OCI-LY3 (cell line): ENCODE measurements at regions not wholly inside any gene's neighbourhood (a gene's known extent, or its start where the extent isn't known, plus 50 kb on each side); places are given as distances from the start of the nearest gene placed in this dataset.

Source experiments
- H2AFZ ChIP-seq: fragments of 200-600, 300-600 bp; shearing (Covaris generic); 2 replicates; pipeline ENCODE4 v1.6.0; 2014; ENCODE audit warnings: antibody characterized with exemption, low read depth, low read length
- H3K27ac ChIP-seq: fragments of 200-600, 300-600 bp; sonication (generic); 2 replicates; pipeline ENCODE4 v1.5.1; 2014; ENCODE audit warnings: mild to moderate bottlenecking, low read length, moderate library complexity, mixed read lengths
- H3K27me3 ChIP-seq: fragments of 200-600, 300-600 bp; sonication (generic); 2 replicates; pipeline ENCODE4 v1.6.1; 2014; ENCODE audit warnings: low read depth, low read length, mixed read lengths
- H3K36me3 ChIP-seq: fragments of 200-600, 300-600 bp; sonication (generic); replicated peaks from 2 replicates; pipeline ENCODE3; 2014; ENCODE audit warnings: low read depth, low read length, mixed read lengths
- H3K4me1 ChIP-seq: fragments of 300-600, 200-600 bp; sonication (generic); 2 replicates; pipeline ENCODE4 v1.6.1; 2014; ENCODE audit warnings: low read length, mixed read lengths
- H3K4me2 ChIP-seq: fragments of 200-600, 300-600 bp; sonication (generic); 2 replicates; pipeline ENCODE4 v1.6.1; 2014; ENCODE audit warnings: low read length, mixed read lengths
- H3K4me3 ChIP-seq: fragments of 300-600, 200-600 bp; sonication (generic); 2 replicates; pipeline ENCODE4 v1.5.1; 2014; ENCODE audit warnings: antibody characterized with exemption, mild to moderate bottlenecking, low read length, moderate library complexity
- H3K79me2 ChIP-seq: fragments of 300-600, 200-600 bp; shearing (Covaris generic); 2 replicates; pipeline ENCODE4 v1.6.1; 2014; ENCODE audit warnings: mild to moderate bottlenecking, low read length, mixed read lengths
- H3K9ac ChIP-seq: fragments of 300-600, 200-600 bp; shearing (Covaris generic); 2 replicates; pipeline ENCODE4 v1.6.0; 2014; ENCODE audit warnings: mild to moderate bottlenecking, low read length, moderate library complexity
- H3K9me3 ChIP-seq: fragments of 200-600, 300-600 bp; shearing (Covaris generic); 2 replicates; pipeline ENCODE4 v1.6.1; 2014; ENCODE audit warnings: low read length, mixed read lengths; ENCODE audit not compliant: insufficient read depth
- H4K20me1 ChIP-seq: fragments of 200-600, 300-600 bp; sonication (generic); 2 replicates; pipeline ENCODE4 v1.6.1; 2016; ENCODE audit warnings: low read length, mixed read lengths; ENCODE audit not compliant: insufficient read depth
- EZH2phosphoT487 ChIP-seq: fragments of 200-600 bp; shearing (Covaris generic); IDR thresholded peaks from 2 replicates; pipeline ENCODE4 v1.6.1; 2018; ENCODE audit warnings: antibody characterized with exemption, mixed run types, low read depth
- TF ChIP-seq, protein P1 (sequence below): fragments of 200-600, 300-600 bp; sonication (generic); IDR thresholded peaks from 2 replicates; pipeline ENCODE4 v1.5.1; 2014; ENCODE audit warnings: antibody characterized with exemption, low read length, low read depth

DNA sequence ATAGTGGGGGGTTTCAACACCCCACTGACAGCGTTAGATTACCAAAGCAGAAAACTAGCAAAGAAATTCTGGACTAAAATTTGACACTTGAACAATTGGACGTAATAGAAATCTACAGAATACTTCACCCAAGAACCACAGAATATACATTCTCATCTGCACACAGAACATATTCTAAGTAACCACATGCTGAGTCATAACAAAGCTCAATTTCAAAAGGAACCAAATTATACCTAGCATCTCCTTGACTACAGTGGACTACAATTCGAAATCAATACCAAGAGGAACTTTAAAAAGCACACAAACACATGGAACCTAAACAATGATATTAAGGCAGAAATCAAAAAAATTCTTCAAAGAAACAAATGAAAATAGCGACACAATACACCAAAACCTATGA, 871.6 kb upstream of the MDGA2 start:
- Histone ChIP-seq H3K9me3 (no peaks in the 10 kb centered on the region), H3K27ac (no peak overlapping the region), H4K20me1 (no peaks in the 10 kb centered on the region), H2AFZ (no peak overlapping the region), H3K4me1 (peaks cover 7% of the 10 kb centered on the region), H3K79me2 (no peaks in the 10 kb centered on the region), H3K4me3 (no peak overlapping the region), H3K27me3 (no peaks in the 10 kb centered on the region), H3K9ac (no peak overlapping the region), H3K36me3 (no peaks in the 10 kb centered on the region), H3K4me2 (peak overlapping the region; percentile 46)
- TF ChIP-seq, protein P1, sequence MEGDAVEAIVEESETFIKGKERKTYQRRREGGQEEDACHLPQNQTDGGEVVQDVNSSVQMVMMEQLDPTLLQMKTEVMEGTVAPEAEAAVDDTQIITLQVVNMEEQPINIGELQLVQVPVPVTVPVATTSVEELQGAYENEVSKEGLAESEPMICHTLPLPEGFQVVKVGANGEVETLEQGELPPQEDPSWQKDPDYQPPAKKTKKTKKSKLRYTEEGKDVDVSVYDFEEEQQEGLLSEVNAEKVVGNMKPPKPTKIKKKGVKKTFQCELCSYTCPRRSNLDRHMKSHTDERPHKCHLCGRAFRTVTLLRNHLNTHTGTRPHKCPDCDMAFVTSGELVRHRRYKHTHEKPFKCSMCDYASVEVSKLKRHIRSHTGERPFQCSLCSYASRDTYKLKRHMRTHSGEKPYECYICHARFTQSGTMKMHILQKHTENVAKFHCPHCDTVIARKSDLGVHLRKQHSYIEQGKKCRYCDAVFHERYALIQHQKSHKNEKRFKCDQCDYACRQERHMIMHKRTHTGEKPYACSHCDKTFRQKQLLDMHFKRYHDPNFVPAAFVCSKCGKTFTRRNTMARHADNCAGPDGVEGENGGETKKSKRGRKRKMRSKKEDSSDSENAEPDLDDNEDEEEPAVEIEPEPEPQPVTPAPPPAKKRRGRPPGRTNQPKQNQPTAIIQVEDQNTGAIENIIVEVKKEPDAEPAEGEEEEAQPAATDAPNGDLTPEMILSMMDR: no peak
- TF ChIP-seq EZH2phosphoT487: no peak

DNA sequence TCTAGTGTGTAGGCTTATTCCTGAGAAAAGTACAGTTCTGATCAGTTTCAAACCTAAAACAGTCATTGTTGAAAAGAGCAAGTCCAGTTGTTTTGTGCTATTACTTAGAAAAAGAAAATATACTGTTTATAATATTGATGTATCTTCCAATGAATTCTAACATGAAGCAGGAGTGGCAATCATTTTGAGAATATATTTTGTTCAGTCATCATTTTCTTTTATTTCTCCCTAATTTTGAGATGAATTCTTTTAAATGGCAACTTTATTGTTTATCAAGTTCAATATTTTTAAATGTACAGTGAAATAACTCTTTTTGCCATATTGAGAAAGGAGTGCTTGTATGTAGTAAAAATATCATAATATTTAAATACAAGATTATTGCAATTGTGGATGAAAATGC, 862.2 kb upstream of the MDGA2 start:
- no peaks in the 10 kb centered on the region for H3K79me2 ChIP-seq
- H3K27ac ChIP-seq: no peak overlapping the region
- no peaks in the 10 kb centered on the region for H3K27me3 ChIP-seq
- TF ChIP-seq, protein P1: no peak
- no peak for TF ChIP-seq EZH2phosphoT487
- H3K9ac ChIP-seq: no peak overlapping the region
- H3K9me3 ChIP-seq: no peaks in the 10 kb centered on the region
- no peak overlapping the region for H2AFZ ChIP-seq
- no peaks in the 10 kb centered on the region for H3K4me1 ChIP-seq
- no peaks in the 10 kb centered on the region for H3K36me3 ChIP-seq
- no peak overlapping the region for H3K4me2 ChIP-seq
- no peaks in the 10 kb centered on the region for H4K20me1 ChIP-seq
- no peak overlapping the region for H3K4me3 ChIP-seq

DNA sequence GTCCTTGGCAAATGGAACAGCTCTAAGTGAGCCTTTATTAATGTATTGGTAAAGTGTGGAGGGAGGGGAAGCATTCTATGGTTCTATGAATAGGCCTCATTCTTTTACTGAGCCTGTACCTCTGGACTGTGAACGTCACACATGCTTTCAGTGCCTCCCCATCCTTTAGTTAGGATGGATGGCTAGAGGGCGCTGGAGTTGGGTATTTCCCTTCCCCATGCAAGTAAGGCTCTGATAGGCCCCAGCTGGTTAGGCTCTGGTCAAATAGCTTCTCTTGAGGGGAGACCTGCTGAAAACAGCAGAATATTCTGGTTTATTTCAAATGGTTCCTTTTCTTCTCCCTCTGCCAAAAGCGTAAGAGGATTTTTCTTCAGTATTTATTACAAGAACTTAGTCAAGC, 860.9 kb upstream of the MDGA2 start:
- Histone ChIP-seq H3K9me3 (no peaks in the 10 kb centered on the region), H4K20me1 (no peaks in the 10 kb centered on the region), H2AFZ (no peak overlapping the region), H3K4me1 (no peaks in the 10 kb centered on the region), H3K36me3 (no peaks in the 10 kb centered on the region), H3K27ac (no peak overlapping the region), H3K79me2 (no peaks in the 10 kb centered on the region), H3K9ac (no peak overlapping the region), H3K4me3 (no peak overlapping the region), H3K4me2 (no peak overlapping the region), H3K27me3 (no peaks in the 10 kb centered on the region)
- TF ChIP-seq EZH2phosphoT487: no peak
- TF ChIP-seq, protein P1: peak; percentile 17; the same call in 1 of the 2 replicates

DNA sequence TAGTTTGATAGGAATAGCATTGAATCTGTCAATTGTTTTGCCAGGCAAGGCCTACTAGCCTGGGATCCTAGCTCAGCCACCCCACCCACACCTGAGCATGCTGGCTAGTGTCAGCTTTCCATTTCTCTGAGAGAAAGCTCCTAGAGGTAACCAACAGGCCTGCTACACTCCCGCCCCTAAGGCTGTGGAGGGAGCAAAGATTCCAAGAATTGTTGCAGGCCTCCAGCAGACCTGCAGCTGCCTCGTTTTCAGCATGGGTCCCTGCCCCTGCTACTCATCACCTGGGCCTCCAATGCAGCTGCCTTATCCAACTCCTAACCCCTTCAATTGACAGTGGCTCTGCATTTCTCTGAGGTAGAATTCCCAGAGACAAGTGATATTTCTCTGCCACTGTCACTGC, 852.4 kb upstream of the MDGA2 start:
- Histone ChIP-seq H2AFZ (no peak overlapping the region), H3K9me3 (no peaks in the 10 kb centered on the region), H3K36me3 (no peaks in the 10 kb centered on the region), H3K27ac (no peak overlapping the region), H4K20me1 (no peaks in the 10 kb centered on the region), H3K9ac (no peak overlapping the region), H3K4me3 (no peak overlapping the region), H3K27me3 (no peaks in the 10 kb centered on the region), H3K4me1 (no peaks in the 10 kb centered on the region), H3K79me2 (no peaks in the 10 kb centered on the region), H3K4me2 (no peak overlapping the region)
- no peak for TF ChIP-seq EZH2phosphoT487
- TF ChIP-seq, protein P1: no peak
